ENCODE measurements at regions not wholly inside any gene's neighbourhood (a gene's known extent, or its start where the extent isn't known, plus 50 kb on each side); places are given as distances from the start of the nearest gene placed in this dataset.
"Not testable (repeated sequence)": the region's sequence is repeated elsewhere in the genome, so short reads cannot be mapped to it uniquely, and the experiment has no call there.

GRCh38 chr15:58355382-58355971, 76.3 kb upstream of the LIPC start:
- H3K4me3 Mint-ChIP-seq: no peak overlapping the region
- intact Hi-C loops (cut with DNase I, micrococcal nuclease): no loop called here
- H3K4me1 Mint-ChIP-seq: peaks cover 39% of the 10 kb centered on the region
- H3K27me3 Mint-ChIP-seq: peaks cover 2% of the 10 kb centered on the region
- ATAC-seq: peak; percentile 21
- POLR2A ChIA-PET: interaction anchor here (0.8 to 1.6 kb wide), 2 partner anchors 23 to 38 kb away, joined by 3 read pairs; no protein-coding TSS in a partner anchor
- CTCF ChIA-PET: interaction anchor here (1.7 kb wide), 1 partner anchor 86 kb away, joined by 4 read pairs; no protein-coding TSS in a partner anchor
- peak overlapping the region; percentile 47 for H3K27ac Mint-ChIP-seq
- no peak for DNase-seq
- H3K9me3 Mint-ChIP-seq (ENCODE audit: low read depth): no peaks in the 10 kb centered on the region
- H3K36me3 Mint-ChIP-seq (ENCODE audit: low read depth): no peaks in the 10 kb centered on the region

GRCh38 chr15:58355973-58356372, 75.8 kb upstream of the LIPC start:
- Mint-ChIP-seq H3K36me3 (ENCODE audit: low read depth) (no peaks in the 10 kb centered on the region), H3K4me3 (no peak overlapping the region), H3K4me1 (peaks cover 39% of the 10 kb centered on the region), H3K9me3 (ENCODE audit: low read depth) (no peaks in the 10 kb centered on the region), H3K27me3 (peaks cover 2% of the 10 kb centered on the region), H3K27ac (peak overlapping the region; percentile 31)
- no peak for DNase-seq
- intact Hi-C loops (cut with DNase I, micrococcal nuclease): no loop called here
- no peak for ATAC-seq
- POLR2A ChIA-PET: interaction anchor here (1.6 kb wide), 1 partner anchor 24 kb away, joined by 3 read pairs; no protein-coding TSS in a partner anchor
- CTCF ChIA-PET: interaction anchor here (1.7 kb wide), 1 partner anchor 87 kb away, joined by 4 read pairs; no protein-coding TSS in a partner anchor

- Mint-ChIP-seq H3K36me3 (ENCODE audit: low read depth) (no peaks in the 10 kb centered on the region), H3K4me3 (no peak overlapping the region), H3K4me1 (peaks cover 46% of the 10 kb centered on the region), H3K27me3 (no peaks in the 10 kb centered on the region), H3K27ac (peak overlapping the region; percentile 73), H3K9me3 (ENCODE audit: low read depth) (no peaks in the 10 kb centered on the region)
- ChIA-PET CTCF (interaction anchor here (0.5 to 2.1 kb wide), 3 partner anchors 15 to 490 kb away, joined by 3 to 7 read pairs (median 4); no protein-coding TSS in a partner anchor), POLR2A (interaction anchor here (1.0 kb wide), 1 partner anchor 25 kb away, joined by 5 read pairs; no protein-coding TSS in a partner anchor)
- DNase-seq: peak; percentile 69
- intact Hi-C loops (cut with DNase I, micrococcal nuclease): loop anchor here (1.0 kb wide), 1 partner anchor 26 kb away; no protein-coding TSS in a partner anchor
- ATAC-seq: peak; percentile 86
Observed at GRCh38 chr15:58357529-58358476, 74.0 kb upstream of the LIPC start.

GRCh38 chr15:58360421-58361090, 71.2 kb upstream of the LIPC start:
- H3K4me1 Mint-ChIP-seq: peaks cover 46% of the 10 kb centered on the region

GRCh38 chr15:58361273-58361759, 70.5 kb upstream of the LIPC start:
- ATAC-seq: no peak

More at GRCh38 chr15:58360421-58361090, 71.2 kb upstream of the LIPC start:
- no peak overlapping the region for H3K27ac Mint-ChIP-seq
- ChIA-PET POLR2A (no interaction called here), CTCF (interaction anchor here (0.6 kb wide), 1 partner anchor 23 kb away, joined by 3 read pairs; no protein-coding TSS in a partner anchor)
- intact Hi-C loops (cut with DNase I, micrococcal nuclease): no loop called here
- no peaks in the 10 kb centered on the region for H3K36me3 Mint-ChIP-seq (ENCODE audit: low read depth)
- DNase-seq: no peak
- no peaks in the 10 kb centered on the region for H3K9me3 Mint-ChIP-seq (ENCODE audit: low read depth)
- no peak for ATAC-seq
- H3K27me3 Mint-ChIP-seq: no peaks in the 10 kb centered on the region
- no peak overlapping the region for H3K4me3 Mint-ChIP-seq

GRCh38 chr15:58362262-58362922, 69.4 kb upstream of the LIPC start:
- Mint-ChIP-seq H3K27ac (no peak overlapping the region), H3K27me3 (no peaks in the 10 kb centered on the region), H3K9me3 (ENCODE audit: low read depth) (no peaks in the 10 kb centered on the region), H3K4me1 (peaks cover 33% of the 10 kb centered on the region), H3K36me3 (ENCODE audit: low read depth) (no peaks in the 10 kb centered on the region), H3K4me3 (no peak overlapping the region)
- CTCF ChIA-PET: no interaction called here
- POLR2A ChIA-PET: no interaction called here
- intact Hi-C loops (cut with DNase I, micrococcal nuclease): no loop called here
- DNase-seq (peak; percentile 24), ATAC-seq (no peak)

More at GRCh38 chr15:58361273-58361759, 70.5 kb upstream of the LIPC start:
- no peak for DNase-seq
- no peaks in the 10 kb centered on the region for H3K9me3 Mint-ChIP-seq (ENCODE audit: low read depth)
- intact Hi-C loops (cut with DNase I, micrococcal nuclease): no loop called here
- POLR2A ChIA-PET: no interaction called here
- peaks cover 39% of the 10 kb centered on the region for H3K4me1 Mint-ChIP-seq
- H3K36me3 Mint-ChIP-seq (ENCODE audit: low read depth): no peaks in the 10 kb centered on the region
- no peaks in the 10 kb centered on the region for H3K27me3 Mint-ChIP-seq
- H3K27ac Mint-ChIP-seq: no peak overlapping the region
- CTCF ChIA-PET: no interaction called here
- H3K4me3 Mint-ChIP-seq: no peak overlapping the region

GRCh38 chr15:58363118-58363517, 68.7 kb upstream of the LIPC start:
- CTCF ChIA-PET; ATAC-seq; POLR2A ChIA-PET; intact Hi-C loops (cut with DNase I, micrococcal nuclease); H3K27me3 Mint-ChIP-seq; DNase-seq; H3K4me3 Mint-ChIP-seq; H3K9me3 Mint-ChIP-seq (ENCODE audit: low read depth); H3K27ac Mint-ChIP-seq; H3K36me3 Mint-ChIP-seq (ENCODE audit: low read depth): not testable (repeated sequence)
- H3K4me1 Mint-ChIP-seq: peaks cover 26% of the 10 kb centered on the region

- H3K27me3 Mint-ChIP-seq; intact Hi-C loops (cut with DNase I, micrococcal nuclease); POLR2A ChIA-PET; H3K36me3 Mint-ChIP-seq (ENCODE audit: low read depth); ATAC-seq; H3K9me3 Mint-ChIP-seq (ENCODE audit: low read depth); CTCF ChIA-PET; H3K4me3 Mint-ChIP-seq; DNase-seq; H3K27ac Mint-ChIP-seq: not testable (repeated sequence)
- peaks cover 20% of the 10 kb centered on the region for H3K4me1 Mint-ChIP-seq
Observed at GRCh38 chr15:58363673-58364072, 68.1 kb upstream of the LIPC start.

GRCh38 chr15:58365098-58365497, 66.7 kb upstream of the LIPC start:
- H3K36me3 Mint-ChIP-seq (ENCODE audit: low read depth); ATAC-seq; H3K9me3 Mint-ChIP-seq (ENCODE audit: low read depth); H3K27me3 Mint-ChIP-seq; DNase-seq; H3K4me3 Mint-ChIP-seq; POLR2A ChIA-PET; CTCF ChIA-PET; intact Hi-C loops (cut with DNase I, micrococcal nuclease); H3K27ac Mint-ChIP-seq: not testable (repeated sequence)
- H3K4me1 Mint-ChIP-seq: peaks cover 20% of the 10 kb centered on the region

GRCh38 chr15:58369261-58369701, 62.5 kb upstream of the LIPC start:
- POLR2A ChIA-PET: interaction anchor here (1.0 kb wide), 1 partner anchor 12 kb away, joined by 3 read pairs; no protein-coding TSS in a partner anchor
- peak; percentile 53 for DNase-seq

More at GRCh38 chr15:58369261-58369701, 62.5 kb upstream of the LIPC start:
- intact Hi-C loops (cut with DNase I, micrococcal nuclease): no loop called here
- ATAC-seq: peak; percentile 83
- Mint-ChIP-seq H3K9me3 (ENCODE audit: low read depth) (peaks cover 3% of the 10 kb centered on the region), H3K27me3 (no peaks in the 10 kb centered on the region), H3K27ac (no peak overlapping the region), H3K4me3 (peak overlapping the region; percentile 37), H3K4me1 (peaks cover 5% of the 10 kb centered on the region), H3K36me3 (ENCODE audit: low read depth) (no peaks in the 10 kb centered on the region)
- CTCF ChIA-PET: no interaction called here
